Loucy (cell line): ENCODE measurements at regions not wholly inside any gene's neighbourhood (a gene's known extent, or its start where the extent isn't known, plus 50 kb on each side); places are given as distances from the start of the nearest gene placed in this dataset.

Experiments used
- EZH2phosphoT487 ChIP-seq: fragments of 200-600 bp; IDR thresholded peaks from 2 replicates; pipeline ENCODE4 v1.6.1; 2018; ENCODE audit warnings: antibody characterized with exemption, mild to moderate bottlenecking, moderate library complexity, borderline replicate concordance
- TF ChIP-seq, protein P1 (sequence below): fragments of 200-600 bp; sonication (generic); conservative IDR thresholded peaks from 2 replicates; pipeline ENCODE4 v1.5.1; 2014; ENCODE audit warnings: mild to moderate bottlenecking, antibody characterized with exemption, low read length

DNA sequence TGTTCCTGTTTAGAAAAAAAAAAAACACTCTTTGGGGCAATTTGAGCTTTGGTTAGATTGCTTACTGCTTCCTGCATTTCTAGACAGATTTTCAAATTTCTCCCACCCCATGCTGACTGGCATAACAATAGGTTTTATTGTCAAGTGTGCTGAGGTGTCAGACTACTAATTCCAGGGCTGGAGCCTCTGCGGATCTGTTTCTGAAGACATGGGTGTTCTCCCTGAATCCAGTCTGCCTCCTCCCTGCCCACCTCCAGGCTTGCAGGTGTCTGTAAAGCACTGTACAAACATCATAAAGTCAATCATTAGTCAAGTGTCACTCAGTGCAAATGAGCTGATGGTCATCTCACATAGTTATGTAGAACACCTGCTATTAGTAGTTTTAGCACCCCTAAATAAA is 292.4 kb downstream of the GATA3 start:
- TF ChIP-seq, protein P1, sequence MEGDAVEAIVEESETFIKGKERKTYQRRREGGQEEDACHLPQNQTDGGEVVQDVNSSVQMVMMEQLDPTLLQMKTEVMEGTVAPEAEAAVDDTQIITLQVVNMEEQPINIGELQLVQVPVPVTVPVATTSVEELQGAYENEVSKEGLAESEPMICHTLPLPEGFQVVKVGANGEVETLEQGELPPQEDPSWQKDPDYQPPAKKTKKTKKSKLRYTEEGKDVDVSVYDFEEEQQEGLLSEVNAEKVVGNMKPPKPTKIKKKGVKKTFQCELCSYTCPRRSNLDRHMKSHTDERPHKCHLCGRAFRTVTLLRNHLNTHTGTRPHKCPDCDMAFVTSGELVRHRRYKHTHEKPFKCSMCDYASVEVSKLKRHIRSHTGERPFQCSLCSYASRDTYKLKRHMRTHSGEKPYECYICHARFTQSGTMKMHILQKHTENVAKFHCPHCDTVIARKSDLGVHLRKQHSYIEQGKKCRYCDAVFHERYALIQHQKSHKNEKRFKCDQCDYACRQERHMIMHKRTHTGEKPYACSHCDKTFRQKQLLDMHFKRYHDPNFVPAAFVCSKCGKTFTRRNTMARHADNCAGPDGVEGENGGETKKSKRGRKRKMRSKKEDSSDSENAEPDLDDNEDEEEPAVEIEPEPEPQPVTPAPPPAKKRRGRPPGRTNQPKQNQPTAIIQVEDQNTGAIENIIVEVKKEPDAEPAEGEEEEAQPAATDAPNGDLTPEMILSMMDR, result no peak
- no peak for TF ChIP-seq EZH2phosphoT487
